HG02870 (cell line): ENCODE measurements at regions not wholly inside any gene's neighbourhood (a gene's known extent, or its start where the extent isn't known, plus 50 kb on each side); places are given as distances from the start of the nearest gene placed in this dataset.
"Not testable (repeated sequence)": the region's sequence is repeated elsewhere in the genome, so short reads cannot be mapped to it uniquely, and the experiment has no call there.

Source experiments
- ATAC-seq: cut with Tn5 transposase; IDR thresholded peaks from one replicate; pipeline ENCODE4 v1.9.1; 2021; ENCODE audit warnings: mild to moderate bottlenecking, moderate library complexity; ENCODE audit not compliant: unreplicated experiment

DNA sequence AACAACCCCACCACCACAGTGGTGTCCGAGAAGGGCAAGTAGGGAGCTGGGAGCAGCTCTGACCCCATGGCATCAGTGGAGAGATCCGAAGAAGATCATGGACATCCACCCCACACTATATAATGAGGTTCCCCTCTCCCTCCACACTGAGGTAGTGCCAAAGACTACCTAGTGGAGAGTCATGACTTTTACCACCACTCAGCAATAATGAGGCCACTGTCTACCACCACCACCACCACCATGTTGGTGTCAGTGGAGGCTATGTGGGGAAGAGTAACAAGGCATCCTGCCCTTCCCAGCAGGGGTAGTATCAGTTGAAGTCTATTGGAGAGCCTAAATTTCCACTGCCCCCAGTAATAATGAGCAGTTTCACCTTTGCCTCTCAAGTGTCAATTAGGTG is 321.7 kb upstream of the ZC3H15 start:
- no peak for ATAC-seq

DNA sequence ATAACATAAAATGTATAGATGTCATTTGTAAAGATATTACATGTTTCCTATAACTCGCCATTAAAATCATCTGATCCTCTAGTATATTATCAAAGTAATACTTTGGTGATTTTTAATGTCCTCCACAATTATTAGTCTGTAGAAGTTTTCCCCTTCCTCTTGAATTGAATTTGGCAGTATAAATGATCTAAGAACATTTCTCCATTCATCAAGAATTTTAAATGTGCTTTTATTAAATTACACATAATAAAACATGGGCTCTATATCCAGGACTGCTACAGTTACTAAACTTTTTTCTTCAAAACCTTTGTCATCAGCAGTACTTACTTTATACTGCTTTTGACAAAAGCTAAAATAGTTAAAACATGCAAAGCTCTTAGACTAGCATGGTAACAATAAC is 315.4 kb upstream of the ZC3H15 start:
- no peak for ATAC-seq

DNA sequence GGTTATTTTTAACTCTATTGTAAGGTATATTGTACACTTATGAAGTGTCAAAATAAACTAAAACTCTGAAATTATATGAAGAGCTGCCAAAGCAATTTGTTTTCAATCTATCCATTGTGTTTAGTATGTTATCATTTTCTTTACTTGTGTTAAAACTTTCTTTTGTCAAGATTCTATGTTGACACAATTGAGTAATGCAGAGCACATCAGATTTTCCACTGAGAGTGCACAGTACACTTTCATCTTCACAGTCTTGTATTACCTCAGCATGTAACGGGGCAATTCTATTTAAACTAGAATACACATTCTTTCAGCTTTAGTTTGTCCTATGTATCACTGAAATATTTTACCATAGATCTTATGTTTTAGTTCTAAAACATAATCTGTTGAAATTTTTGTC is 304.4 kb upstream of the ZC3H15 start:
- ATAC-seq = no peak

DNA sequence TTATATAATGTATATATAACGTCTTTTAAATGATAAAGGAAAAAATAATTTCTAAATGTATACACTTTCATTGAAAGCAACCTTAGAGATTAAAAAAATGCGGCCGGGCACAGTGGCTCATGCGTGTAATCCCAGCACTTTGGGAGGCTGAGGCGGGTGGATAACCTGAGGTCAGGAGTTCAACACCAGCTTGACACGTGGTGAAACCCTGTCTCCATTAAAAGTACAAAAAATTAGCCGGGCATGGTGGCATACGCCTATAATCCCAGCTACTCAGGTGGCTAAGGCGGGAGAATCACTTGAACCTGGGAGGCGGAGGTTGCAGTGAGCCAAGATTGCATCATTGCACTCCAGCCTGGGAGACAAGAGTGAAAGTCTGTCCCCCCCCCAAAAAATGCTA is 303.7 kb upstream of the ZC3H15 start:
- ATAC-seq = not testable (repeated sequence)

DNA sequence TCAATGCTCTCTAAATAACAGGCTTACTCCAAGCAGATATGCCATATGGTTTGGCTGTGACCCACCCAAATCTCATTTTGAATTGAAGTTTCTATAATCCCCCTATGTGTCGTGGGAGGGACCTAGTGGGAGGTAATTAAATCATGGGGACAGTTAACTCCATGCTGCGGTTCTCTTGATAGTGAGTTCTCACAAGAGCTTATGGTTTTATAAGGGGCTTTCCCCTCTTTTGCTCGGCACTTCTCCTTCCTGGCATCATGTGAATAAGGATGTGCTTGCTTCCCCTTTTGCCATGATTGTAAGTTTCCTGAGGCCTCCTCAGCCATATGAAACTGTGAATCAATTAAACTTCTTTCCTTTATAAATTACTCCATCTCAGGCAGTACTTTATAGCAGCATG is 302.7 kb upstream of the ZC3H15 start:
- no peak for ATAC-seq

DNA sequence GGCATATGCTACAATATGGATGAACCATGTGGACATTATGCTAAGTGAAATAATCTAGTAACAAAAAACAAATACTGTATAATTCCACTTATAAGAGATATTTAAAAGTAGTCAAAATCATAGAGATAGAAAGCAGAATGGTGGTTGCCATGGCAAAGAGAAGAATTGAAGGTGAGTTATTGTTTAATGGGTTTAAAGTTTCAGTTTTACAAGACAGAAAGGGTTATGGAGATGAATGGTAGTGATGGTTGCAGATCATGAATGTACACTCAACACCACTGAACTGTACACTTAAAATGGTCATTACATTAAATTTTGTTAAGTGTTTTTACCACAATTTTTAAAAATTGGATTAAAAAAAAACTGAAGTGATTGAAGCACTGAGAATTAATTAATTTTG is 298.2 kb upstream of the ZC3H15 start:
- ATAC-seq = no peak

DNA sequence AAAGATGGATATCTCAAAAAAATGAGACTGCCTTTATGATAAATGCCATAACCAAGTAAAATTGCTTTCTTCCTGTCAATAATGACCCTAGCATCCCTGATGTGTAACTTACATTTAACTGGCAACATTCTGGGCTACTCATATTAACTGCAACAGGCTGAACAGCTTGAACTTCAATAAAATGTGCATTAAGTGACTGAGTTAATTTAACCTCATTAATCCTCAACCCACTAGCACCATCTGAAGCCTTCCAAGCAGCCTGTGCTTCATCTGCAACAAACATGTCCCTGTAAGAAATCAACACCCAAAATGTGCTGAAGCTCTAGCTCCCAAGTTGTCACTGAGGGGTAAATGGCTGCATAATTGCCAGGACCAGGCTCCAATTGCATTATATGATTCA is 296.2 kb upstream of the ZC3H15 start:
- ATAC-seq = no peak

DNA sequence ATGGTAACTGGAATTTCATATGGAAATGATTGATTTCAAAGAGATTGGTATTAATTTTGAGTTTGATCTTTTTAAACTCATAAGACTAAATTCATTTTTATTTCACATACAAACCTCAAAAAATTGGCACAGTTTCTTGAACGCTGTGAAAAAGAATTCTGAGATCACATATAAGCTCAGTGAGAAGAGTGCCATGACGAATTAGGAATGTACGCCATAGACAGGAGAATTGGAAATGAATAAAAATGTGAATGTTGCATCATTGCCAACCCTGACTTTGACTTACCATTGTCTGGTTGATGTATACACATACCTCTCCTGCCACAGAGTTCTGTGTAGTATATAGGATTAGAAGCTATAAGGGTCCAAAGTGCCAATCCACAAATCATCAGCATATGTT is 290.4 kb upstream of the ZC3H15 start:
- ATAC-seq = no peak

DNA sequence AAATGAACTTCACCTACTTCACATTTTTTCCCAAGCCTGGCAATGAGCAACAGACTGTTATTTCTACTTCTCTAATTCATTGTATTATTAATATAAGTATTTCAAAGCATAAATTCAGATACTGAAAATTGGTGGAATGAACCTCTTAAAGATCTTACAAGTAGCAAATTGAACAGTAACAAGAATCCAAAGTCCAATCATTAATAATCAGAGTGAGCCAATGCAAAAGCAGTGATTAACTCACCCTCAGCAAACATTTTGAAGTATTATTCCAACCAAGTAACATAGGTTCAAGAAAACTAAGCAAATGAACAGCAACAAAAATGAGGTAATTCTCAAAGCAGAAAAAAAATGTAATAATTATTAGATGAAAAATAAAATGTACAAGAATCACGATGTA is 288.1 kb upstream of the ZC3H15 start:
- no peak for ATAC-seq

DNA sequence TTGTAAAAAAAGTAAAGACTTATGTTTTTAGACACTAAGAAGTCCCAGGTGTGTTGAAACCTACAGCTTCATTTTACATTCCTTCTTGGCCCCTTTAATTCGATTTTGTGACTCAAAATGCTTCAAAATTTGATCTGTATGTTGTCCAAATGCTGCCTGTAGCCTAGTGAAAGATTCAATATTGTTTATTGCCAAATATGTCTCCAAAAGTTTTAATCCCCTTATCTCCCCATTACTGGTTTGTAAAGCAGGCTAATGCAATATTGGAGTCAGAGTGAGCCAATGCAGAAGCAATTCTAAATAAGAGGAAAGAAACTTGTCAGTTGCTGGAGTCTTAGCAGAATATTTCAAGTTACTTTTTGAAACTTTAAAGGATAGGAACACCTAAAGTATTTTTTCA is 287.0 kb upstream of the ZC3H15 start:
- ATAC-seq = no peak

DNA sequence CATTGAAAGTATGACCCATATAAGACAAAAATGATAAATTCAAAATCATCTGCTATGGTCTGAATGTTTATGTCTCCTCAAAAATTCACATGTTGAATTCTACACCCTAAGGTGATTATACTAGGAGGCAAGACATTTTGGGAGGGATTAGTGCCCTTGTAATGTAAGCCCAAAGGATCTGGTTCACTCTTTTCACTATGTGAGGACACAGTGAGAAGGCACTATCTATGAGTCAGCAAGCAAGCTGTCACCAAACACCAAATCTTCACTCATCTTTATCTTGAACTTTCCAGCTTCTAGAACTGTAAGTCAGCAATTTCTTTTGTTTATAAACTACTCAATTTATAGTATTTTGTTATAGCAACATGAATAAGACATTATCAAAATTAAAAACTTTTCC is 284.7 kb upstream of the ZC3H15 start:
- no peak for ATAC-seq

DNA sequence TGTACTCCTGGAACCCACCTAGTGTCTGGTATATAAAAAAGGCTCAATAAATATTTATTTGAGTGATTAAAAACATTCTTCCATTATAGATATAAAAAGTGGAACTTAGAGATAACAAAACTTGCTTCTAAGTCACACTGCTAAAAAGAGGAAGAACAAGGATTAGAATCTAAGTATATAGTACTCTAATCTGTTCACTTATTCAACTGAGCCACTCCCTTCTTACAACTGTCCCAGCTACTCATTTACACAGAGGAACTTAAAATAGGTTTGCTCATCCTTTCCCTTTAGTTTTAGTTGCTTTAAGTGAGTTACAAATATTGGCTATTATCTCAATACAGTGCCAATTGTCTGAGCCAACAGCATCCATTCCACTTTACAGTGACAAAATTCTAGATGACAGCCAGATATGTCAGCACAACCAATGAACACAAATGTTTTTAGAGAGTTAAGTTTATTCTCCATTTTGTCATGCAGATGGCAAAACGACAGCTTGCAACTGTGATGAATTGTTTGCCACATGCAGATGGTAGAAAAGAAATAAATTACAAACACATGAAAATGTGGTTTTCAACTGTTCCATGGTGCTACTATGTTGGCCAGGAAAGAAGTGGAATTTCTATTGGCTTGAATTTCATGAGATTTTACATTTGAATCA is 280.7 kb upstream of the ZC3H15 start:
- no peak for ATAC-seq

DNA sequence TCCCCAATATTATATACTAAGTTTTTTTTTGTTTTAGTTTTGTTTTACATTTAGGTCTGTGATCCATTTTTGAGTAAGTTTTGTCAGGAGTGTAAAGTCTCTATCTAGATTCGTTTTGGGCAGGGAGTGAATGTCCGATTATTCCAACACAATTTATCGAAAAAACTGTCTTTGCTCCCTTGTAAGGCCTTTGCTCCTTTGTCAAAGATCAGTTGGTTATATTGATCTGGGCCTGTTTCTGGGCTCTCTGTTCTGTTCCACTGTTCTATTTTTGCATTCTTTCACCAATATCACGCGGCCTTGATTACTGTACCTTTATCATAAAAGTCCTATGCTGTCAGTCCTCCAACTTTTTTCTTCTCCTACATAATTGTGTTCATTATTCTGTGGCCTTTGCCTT is 276.5 kb upstream of the ZC3H15 start:
- ATAC-seq = no peak

DNA sequence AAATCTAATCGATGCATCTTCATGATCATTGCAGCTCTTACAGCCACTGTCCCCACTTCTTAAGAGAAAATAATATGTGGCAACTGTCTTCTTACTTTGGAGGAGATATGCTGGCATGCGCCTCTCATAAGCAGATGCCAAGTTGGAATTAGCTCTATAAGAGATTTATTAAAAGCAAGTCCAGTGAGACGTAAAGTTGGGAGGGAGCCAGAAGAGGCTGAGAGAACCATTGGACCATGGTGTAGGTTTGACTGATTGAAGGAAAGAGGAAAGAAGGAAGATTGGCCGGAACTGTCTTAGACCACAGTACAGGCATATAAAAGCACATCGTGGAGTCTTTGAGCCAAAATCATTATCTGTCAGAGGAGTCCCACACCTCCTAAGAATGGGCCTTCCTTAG is 265.7 kb upstream of the ZC3H15 start:
- no peak for ATAC-seq

DNA sequence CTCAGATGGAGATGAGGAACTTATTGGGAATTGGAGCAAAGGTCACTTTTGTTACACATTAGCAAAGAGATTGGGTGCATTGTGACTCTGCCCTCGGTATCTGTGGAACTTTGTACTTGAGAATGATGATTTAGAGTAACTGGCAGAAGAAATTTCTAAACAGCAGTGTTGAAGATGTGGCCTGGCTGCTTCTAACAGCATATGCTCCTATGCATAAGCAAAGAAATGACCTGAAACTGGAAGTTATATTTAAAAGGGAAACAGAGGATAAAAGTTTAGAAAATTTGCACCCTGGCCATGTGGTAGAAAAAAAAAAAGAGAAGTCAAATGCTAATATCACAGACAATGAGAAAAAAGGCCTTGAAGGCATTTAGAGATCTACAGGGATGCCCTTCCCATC is 256.8 kb upstream of the ZC3H15 start:
- no peak for ATAC-seq

DNA sequence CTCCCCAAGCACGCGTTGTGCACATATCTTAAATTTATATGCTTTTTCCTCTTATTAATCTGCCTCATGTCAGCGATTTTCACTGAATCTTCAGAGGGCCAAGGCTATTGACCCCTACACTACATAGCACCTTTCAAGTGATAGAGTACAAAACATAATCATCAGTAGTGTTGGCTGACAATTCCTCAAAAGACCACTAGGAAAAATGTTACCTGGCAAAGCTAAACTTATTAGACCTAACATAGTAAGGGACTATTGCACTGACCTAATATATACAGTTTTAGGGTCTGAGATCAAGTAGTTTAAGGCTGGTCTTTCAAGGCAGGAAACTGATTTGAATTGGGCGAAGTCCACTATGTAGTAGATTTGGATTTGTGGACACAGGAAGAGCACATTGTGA is 244.2 kb upstream of the ZC3H15 start:
- no peak for ATAC-seq

DNA sequence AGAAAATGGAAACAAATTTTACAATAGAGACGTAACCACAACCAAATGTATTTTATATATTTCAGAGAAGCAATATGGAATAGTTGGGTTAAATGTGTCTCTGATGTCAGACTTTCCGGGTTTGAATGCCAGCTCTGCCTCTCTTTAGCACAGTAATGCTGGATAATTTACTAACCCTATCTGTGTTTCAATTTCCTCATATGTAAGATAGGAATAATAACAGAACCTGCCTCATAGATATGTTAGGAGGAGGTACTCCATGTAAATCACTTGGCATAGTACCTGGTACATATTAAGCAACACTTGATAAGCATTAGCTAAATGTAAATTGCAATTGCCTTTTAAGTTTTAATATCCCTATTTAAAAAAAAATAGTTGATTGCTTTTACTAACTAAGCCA is 231.3 kb upstream of the ZC3H15 start:
- ATAC-seq = no peak

DNA sequence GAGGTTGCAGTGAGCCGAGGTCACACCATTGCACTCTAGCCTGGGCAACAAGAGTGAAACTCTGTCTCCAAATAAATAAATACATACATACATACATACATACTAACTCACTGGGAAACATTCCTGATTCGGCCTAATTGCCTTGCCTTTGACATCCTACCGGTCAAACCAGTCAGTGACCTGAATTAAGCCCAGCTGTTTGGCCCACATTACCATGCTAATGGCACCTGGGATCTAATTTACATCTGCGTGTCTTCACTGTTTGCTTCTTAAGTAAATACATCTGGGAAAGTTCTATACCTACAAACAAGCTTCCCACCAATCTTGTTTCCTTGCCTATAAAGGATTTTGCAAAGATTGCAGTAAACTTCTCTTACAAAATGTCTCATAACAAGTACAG is 230.2 kb upstream of the ZC3H15 start:
- no peak for ATAC-seq

DNA sequence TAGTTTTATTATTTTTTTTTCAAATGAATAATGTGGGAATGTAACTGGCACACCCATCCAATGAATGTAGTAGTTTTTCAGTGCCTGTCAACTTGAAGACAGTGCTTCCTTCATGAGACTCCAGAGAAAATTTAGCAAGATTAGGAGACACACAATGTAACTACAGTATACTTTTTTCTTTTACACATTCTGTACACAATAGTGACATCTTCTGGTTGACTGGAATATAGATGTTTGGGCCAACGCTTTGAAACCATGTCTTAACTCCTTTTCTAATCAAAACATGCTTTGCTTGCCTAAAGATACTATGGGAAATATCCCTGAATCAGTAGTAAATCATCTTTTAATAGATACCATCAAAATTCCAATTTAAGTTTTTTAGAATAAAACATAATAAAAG is 229.5 kb upstream of the ZC3H15 start:
- peak; percentile 73 for ATAC-seq

DNA sequence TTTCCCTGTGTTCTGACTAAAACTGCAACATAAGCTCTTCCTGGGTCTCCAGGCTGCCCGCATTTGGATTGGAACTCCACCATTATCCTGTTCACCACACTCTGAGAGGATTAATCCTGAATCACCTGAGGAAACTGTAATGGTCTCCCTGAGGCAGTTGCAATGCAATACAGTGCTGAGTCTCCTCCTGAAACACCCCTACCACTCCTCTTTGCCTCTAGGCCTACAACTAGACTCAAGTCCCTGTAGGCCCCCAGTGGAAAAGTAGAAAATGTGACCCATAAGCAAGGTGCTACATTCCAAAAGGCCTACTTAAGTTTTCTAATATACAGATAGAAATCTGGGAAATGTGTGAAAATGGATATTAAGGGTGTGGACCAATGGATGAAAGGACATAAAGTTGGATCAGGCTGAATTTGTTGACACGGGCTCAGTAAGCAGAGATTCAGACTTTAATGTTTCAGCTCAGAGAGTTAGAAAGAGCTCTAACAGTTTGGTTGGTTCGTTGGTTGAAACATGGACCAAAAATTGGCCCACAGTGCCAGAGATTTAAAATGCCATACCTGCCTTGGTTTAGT is 222.3 kb upstream of the ZC3H15 start:
- no peak for ATAC-seq

DNA sequence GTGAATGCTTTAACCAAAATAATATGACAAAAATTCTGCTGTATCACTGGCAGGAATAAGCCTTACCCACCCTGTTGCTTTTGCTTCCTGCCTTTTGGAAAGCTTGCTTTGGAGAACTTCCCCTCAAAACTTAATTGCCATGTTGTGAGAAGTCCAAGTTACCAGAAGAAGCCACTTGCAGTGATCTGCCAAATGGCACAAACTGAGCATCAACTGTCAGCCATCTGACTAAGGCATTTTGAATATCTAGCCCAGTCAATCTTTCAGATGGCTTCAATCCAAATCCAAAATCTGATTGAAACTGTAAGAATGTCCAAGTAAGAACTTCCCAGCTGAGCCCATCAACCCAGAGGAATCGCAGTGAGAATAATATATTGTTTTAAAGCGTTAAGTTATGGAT is 216.5 kb upstream of the ZC3H15 start:
- no peak for ATAC-seq

DNA sequence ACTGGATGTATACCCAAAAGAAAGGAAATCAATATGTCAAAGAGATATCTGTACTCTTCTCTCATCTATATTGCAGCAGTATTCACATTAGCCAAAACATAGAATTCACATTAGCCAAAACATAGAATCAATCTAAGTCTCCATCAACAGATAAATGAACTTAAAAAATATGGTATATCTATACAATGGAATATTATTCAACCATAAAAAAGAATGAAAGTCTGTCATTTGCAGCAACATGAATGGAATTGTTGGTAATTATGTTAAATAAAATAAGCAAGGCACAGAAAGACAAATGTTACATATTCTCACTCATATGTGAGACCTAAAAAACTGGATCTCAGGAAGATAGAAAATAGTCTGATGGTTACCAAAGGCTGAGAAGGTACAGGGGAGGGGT is 212.1 kb upstream of the ZC3H15 start:
- ATAC-seq = no peak

DNA sequence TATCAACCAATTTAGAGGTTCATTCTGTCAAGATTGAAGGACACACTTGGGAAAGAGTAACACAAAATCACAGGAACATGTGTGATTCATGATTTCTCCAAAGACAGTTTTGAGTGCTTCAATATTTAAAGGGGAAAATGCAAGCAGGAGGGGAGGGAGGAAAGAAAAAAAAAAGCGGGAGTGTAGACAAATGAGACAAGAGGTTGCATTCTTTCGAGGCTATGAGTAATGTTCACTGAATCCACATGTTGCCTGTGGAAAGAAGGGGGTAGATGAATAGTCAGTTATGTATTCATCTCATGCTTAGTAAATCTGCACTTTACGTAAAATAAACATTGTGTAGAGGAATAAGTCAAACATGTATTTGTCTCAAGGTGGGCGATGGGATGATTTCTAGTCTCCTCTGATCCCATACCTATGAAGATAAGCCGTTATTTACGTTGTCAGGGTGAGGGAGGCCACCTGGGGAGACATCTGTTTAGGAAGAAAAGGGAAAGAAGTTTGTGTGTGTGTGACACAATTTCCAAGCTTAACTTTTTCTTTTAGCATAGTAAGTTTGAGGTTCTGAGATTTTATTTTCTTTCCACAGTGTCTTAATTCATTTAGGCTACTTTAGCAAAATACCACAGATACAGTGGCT is 211.0 kb upstream of the ZC3H15 start:
- no peak for ATAC-seq
